SU-DHL-6 (cell line): ENCODE measurements at regions not wholly inside any gene's neighbourhood (a gene's known extent, or its start where the extent isn't known, plus 50 kb on each side); places are given as distances from the start of the nearest gene placed in this dataset.

Source experiments
- EZH2phosphoT487 ChIP-seq: fragments of 200-600 bp; sonication (generic), shearing (Covaris generic); conservative IDR thresholded peaks from 2 replicates; pipeline ENCODE4 v1.6.1; 2018; ENCODE audit warnings: mild to moderate bottlenecking, antibody characterized with exemption, low read length, moderate library complexity, mixed read lengths
- TF ChIP-seq, protein P1 (sequence below): fragments of 200-600 bp; sonication (generic); IDR thresholded peaks from one replicate; pipeline ENCODE4 v1.5.1; 2017; ENCODE audit warnings: antibody characterized with exemption, mild to moderate bottlenecking, low read length, moderate library complexity; ENCODE audit not compliant: insufficient read depth, poor library complexity, severe bottlenecking

DNA sequence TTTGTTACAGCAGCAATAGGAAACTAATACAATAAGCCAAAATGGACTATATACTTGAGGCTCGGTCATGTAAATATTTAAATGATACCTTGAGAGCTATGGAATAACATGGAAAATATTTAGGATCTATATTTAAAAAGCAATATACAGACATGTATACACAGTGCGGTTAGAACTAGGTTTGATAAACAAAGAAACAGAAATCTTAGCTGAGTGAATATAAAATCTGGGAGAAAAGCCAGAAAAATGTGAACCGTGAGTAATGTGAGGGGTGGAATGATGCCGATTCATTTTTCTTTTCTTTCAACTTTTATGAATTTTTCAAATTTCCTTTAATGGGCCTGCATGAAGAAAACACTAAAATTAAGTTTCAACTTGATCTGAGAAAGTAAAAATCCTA, 104.1 kb downstream of the ATXN3L start:
- TF ChIP-seq, protein P1, sequence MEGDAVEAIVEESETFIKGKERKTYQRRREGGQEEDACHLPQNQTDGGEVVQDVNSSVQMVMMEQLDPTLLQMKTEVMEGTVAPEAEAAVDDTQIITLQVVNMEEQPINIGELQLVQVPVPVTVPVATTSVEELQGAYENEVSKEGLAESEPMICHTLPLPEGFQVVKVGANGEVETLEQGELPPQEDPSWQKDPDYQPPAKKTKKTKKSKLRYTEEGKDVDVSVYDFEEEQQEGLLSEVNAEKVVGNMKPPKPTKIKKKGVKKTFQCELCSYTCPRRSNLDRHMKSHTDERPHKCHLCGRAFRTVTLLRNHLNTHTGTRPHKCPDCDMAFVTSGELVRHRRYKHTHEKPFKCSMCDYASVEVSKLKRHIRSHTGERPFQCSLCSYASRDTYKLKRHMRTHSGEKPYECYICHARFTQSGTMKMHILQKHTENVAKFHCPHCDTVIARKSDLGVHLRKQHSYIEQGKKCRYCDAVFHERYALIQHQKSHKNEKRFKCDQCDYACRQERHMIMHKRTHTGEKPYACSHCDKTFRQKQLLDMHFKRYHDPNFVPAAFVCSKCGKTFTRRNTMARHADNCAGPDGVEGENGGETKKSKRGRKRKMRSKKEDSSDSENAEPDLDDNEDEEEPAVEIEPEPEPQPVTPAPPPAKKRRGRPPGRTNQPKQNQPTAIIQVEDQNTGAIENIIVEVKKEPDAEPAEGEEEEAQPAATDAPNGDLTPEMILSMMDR: no peak
- TF ChIP-seq EZH2phosphoT487: no peak
